ENCODE measurements at regions not wholly inside any gene's neighbourhood (a gene's known extent, or its start where the extent isn't known, plus 50 kb on each side); places are given as distances from the start of the nearest gene placed in this dataset.

GRCh38 chr12:67088401-67089118, 180.6 kb upstream of the CAND1 start:
- TF ChIP-seq, protein P1, sequence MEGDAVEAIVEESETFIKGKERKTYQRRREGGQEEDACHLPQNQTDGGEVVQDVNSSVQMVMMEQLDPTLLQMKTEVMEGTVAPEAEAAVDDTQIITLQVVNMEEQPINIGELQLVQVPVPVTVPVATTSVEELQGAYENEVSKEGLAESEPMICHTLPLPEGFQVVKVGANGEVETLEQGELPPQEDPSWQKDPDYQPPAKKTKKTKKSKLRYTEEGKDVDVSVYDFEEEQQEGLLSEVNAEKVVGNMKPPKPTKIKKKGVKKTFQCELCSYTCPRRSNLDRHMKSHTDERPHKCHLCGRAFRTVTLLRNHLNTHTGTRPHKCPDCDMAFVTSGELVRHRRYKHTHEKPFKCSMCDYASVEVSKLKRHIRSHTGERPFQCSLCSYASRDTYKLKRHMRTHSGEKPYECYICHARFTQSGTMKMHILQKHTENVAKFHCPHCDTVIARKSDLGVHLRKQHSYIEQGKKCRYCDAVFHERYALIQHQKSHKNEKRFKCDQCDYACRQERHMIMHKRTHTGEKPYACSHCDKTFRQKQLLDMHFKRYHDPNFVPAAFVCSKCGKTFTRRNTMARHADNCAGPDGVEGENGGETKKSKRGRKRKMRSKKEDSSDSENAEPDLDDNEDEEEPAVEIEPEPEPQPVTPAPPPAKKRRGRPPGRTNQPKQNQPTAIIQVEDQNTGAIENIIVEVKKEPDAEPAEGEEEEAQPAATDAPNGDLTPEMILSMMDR (IDR thresholded peaks at IDR 0.05) = no peak
- TF ChIP-seq POLR2AphosphoS5 (IDR thresholded peaks at IDR 0.05; ENCODE audit: insufficient read depth in 1 of 2, low read depth in 1 of 2) = no peak
- TF ChIP-seq POLR2A (IDR thresholded peaks at IDR 0.05) = no peak

Measured in vagina (tissue), 2 donors.